HEK293 (cell line): ENCODE measurements at regions not wholly inside any gene's neighbourhood (a gene's known extent, or its start where the extent isn't known, plus 50 kb on each side); places are given as distances from the start of the nearest gene placed in this dataset.

Experiments used
- CTCF ChIA-PET: fragments of 350-600 bp; formaldehyde crosslinking; extraction: SDS; loops from one replicate; lab custom pipeline; 2021; ENCODE audit warnings: antibody characterized with exemption; lab: Yijun Ruan, JAX
- POLR2A ChIA-PET: fragments of 300-600 bp; formaldehyde crosslinking; extraction: SDS; loops from one replicate; lab custom pipeline; 2020; ENCODE audit warnings: antibody characterized with exemption, inconsistent platforms; lab: Yijun Ruan, JAX
- H3K27ac ChIP-seq: fragments of 200-500 bp; sonication (Bioruptor generic); 2 replicates; pipeline ENCODE4 v1.5.1; 2014; ENCODE audit warnings: low read depth, low read length, control low read depth, inconsistent platforms; ENCODE audit errors: extremely low read depth
- H3K36me3 ChIP-seq, 2 experiments: fragments of 200-500 bp in 1 of 2; sonication (Bioruptor generic) in 1 of 2; 1 replicate in 1 of 2; 2 replicates in 1 of 2; pipeline ENCODE4 v1.5.1; 2014 to 2017; ENCODE audit warnings: inconsistent platforms in 2 of 2, low read length in 2 of 2; ENCODE audit not compliant: control insufficient read depth in 2 of 2, insufficient read depth in 1 of 2
- H3K4me1 ChIP-seq: fragments of 200-500 bp; sonication (Bioruptor generic); 2 replicates; pipeline ENCODE4 v1.5.1; 2014; ENCODE audit warnings: mild to moderate bottlenecking, low read length, inconsistent platforms; ENCODE audit not compliant: control insufficient read depth, insufficient read depth
- H3K4me3 ChIP-seq: 2 replicates; pipeline ENCODE4 v1.5.1; 2011; ENCODE audit warnings: low read depth, mild to moderate bottlenecking, control low read depth, low read length, moderate library complexity
- H3K9me3 ChIP-seq: fragments of 200-500 bp; sonication (Bioruptor generic); 2 replicates; pipeline ENCODE4 v1.5.1; 2014; ENCODE audit warnings: low read depth, low read length, inconsistent platforms; ENCODE audit not compliant: control insufficient read depth, insufficient read depth
- FEZF1 ChIP-seq: fragments of 450-650 bp; formaldehyde crosslinking; IDR thresholded peaks from 2 replicates; pipeline ENCODE4 v1.5.1; 2016; ENCODE audit warnings: missing biosample characterization, missing genetic modification characterization
- HOXA7 ChIP-seq: sonication (generic); formaldehyde crosslinking; IDR thresholded peaks from 2 replicates; pipeline ENCODE4 v1.8.1; 2022; ENCODE audit warnings: missing genetic modification reagents, borderline replicate concordance
- SCRT2 ChIP-seq: fragments of 450-650 bp; formaldehyde crosslinking; IDR thresholded peaks from 2 replicates; pipeline ENCODE4 v1.5.1; 2016; ENCODE audit warnings: missing biosample characterization, missing genetic modification characterization
- TCF7L2 ChIP-seq: IDR thresholded peaks from 2 replicates; pipeline ENCODE4 v1.6.1; 2011; ENCODE audit warnings: low read depth, mild to moderate bottlenecking, inconsistent platforms, low read length, moderate library complexity, borderline replicate concordance
- ZBTB48 ChIP-seq: fragments of 450-650 bp; formaldehyde crosslinking; IDR thresholded peaks from 2 replicates; pipeline ENCODE4 v1.5.1; 2016; ENCODE audit warnings: missing biosample characterization, missing genetic modification characterization
- ZFP37 ChIP-seq: fragments of 450-650 bp; formaldehyde crosslinking; IDR thresholded peaks from 2 replicates; pipeline ENCODE4 v1.5.1; 2016; ENCODE audit warnings: missing biosample characterization, missing genetic modification characterization
- ZFP41 ChIP-seq: fragments of 450-650 bp; formaldehyde crosslinking; IDR thresholded peaks from 2 replicates; pipeline ENCODE4 v1.5.1; 2016; ENCODE audit warnings: missing biosample characterization, missing genetic modification characterization, borderline replicate concordance
- ZNF133 ChIP-seq: fragments of 450-650 bp; formaldehyde crosslinking; IDR thresholded peaks from 2 replicates; pipeline ENCODE4 v1.5.1; 2016; ENCODE audit warnings: missing biosample characterization, missing genetic modification characterization
- ZNF155 ChIP-seq: fragments of 450-650 bp; formaldehyde crosslinking; IDR thresholded peaks from 2 replicates; pipeline ENCODE4 v1.5.1; 2016; ENCODE audit warnings: missing biosample characterization, missing genetic modification characterization
- ZNF2 ChIP-seq: fragments of 450-650 bp; formaldehyde crosslinking; IDR thresholded peaks from 2 replicates; pipeline ENCODE4 v1.5.1; 2016; ENCODE audit warnings: missing biosample characterization, missing genetic modification characterization
- ZNF24 ChIP-seq: fragments of 450-650 bp; formaldehyde crosslinking; IDR thresholded peaks from 2 replicates; pipeline ENCODE4 v1.5.1; 2016; ENCODE audit warnings: missing biosample characterization, missing genetic modification characterization
- ZNF248 ChIP-seq: fragments of 450-650 bp; formaldehyde crosslinking; IDR thresholded peaks from 2 replicates; pipeline ENCODE4 v1.5.1; 2017; ENCODE audit warnings: missing biosample characterization, missing genetic modification characterization
- ZNF311 ChIP-seq: fragments of 450-650 bp; formaldehyde crosslinking; IDR thresholded peaks from 2 replicates; pipeline ENCODE4 v1.5.1; 2017; ENCODE audit warnings: missing biosample characterization, missing genetic modification characterization, borderline replicate concordance
- ZNF37A ChIP-seq: fragments of 450-650 bp; IDR thresholded peaks from 2 replicates; pipeline ENCODE4 v1.5.1; 2018; ENCODE audit warnings: missing biosample characterization, missing genetic modification characterization
- ZNF391 ChIP-seq: fragments of 450-650 bp; formaldehyde crosslinking; IDR thresholded peaks from 2 replicates; pipeline ENCODE4 v1.5.1; 2016; ENCODE audit warnings: low read depth, missing biosample characterization, missing genetic modification characterization, borderline replicate concordance
- ZNF514 ChIP-seq: fragments of 450-650 bp; formaldehyde crosslinking; IDR thresholded peaks from 2 replicates; pipeline ENCODE4 v1.5.1; 2016; ENCODE audit warnings: missing biosample characterization, missing genetic modification characterization
- ZNF596 ChIP-seq: fragments of 450-650 bp; IDR thresholded peaks from 2 replicates; pipeline ENCODE4 v1.5.0; 2018; ENCODE audit warnings: missing biosample characterization, mild to moderate bottlenecking, missing genetic modification characterization, moderate library complexity
- ZNF623 ChIP-seq: fragments of 450-650 bp; formaldehyde crosslinking; IDR thresholded peaks from 2 replicates; pipeline ENCODE4 v1.5.1; 2016; ENCODE audit warnings: missing biosample characterization, missing genetic modification characterization
- ZNF777 ChIP-seq: fragments of 450-650 bp; formaldehyde crosslinking; IDR thresholded peaks from 2 replicates; pipeline ENCODE4 v1.5.1; 2017; ENCODE audit warnings: missing biosample characterization, missing genetic modification characterization, borderline replicate concordance
- ZNF792 ChIP-seq: fragments of 450-650 bp; formaldehyde crosslinking; IDR thresholded peaks from 2 replicates; pipeline ENCODE4 v1.5.1; 2016; ENCODE audit warnings: missing biosample characterization, missing genetic modification characterization
- TF ChIP-seq, protein P1 (sequence below): fragments of 450-650 bp; formaldehyde crosslinking; IDR thresholded peaks from 2 replicates; pipeline ENCODE4 v1.5.1; 2016; ENCODE audit warnings: missing biosample characterization, missing genetic modification characterization, low read depth
- TF ChIP-seq, protein P2 (sequence below): fragments of 450-650 bp; formaldehyde crosslinking; IDR thresholded peaks from 2 replicates; pipeline ENCODE4 v1.5.1; 2016; ENCODE audit warnings: missing biosample characterization, missing genetic modification characterization

DNA sequence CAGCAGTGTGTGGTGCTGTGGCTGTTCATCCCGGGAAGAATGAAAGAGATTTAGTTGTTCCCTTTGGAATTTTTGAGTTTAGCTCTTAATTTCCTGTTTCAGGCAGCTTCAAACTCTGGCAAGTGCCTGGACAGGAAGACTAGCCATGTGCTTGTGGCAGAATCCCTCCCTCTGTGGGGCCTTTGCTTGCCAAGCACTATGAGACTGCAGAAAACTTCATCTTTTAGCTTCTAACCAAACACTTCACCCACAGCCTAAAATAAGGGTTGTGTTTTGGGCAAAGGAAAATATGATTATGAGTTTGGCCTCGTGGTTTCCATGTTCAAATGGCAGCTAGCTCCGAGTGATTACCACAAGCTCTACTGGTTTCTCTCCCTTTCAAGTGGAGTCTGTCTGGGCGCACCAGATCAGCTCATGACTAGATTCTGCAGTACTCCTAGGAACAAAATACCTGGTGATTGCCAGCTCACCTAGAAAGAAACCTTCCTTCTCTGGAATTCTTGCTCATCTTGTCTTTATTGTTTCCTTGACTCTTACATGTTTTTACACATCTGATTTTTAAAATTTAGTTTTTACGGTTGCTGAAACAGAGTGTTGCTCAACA is 707.5 kb downstream of the SLITRK6 start:
- ChIA-PET CTCF (no interaction called here), POLR2A (no interaction called here)
- Histone ChIP-seq H3K4me1 (no peaks in the 10 kb centered on the region), H3K27ac (no peak overlapping the region), H3K4me3 (no peak overlapping the region), H3K36me3 (no peaks in the 10 kb centered on the region), H3K9me3 (no peaks in the 10 kb centered on the region)
- TF ChIP-seq FEZF1 (tag by site-specific recombination) (no peak), SCRT2 (tag by site-specific recombination) (no peak), HOXA7 (CRISPR knock-in tag) (no peak), ZNF248 (no peak), ZNF133 (tag by site-specific recombination) (no peak)

GRCh38 chr13:85089186-85089585 is 710.0 kb downstream of the SLITRK6 start:
- Histone ChIP-seq H3K9me3 (no peaks in the 10 kb centered on the region), H3K4me3 (no peak overlapping the region), H3K27ac (no peak overlapping the region)
- CTCF ChIA-PET = no interaction called here
- no peak for TF ChIP-seq ZNF514
- TF ChIP-seq ZNF37A = no peak
- TF ChIP-seq ZNF311 (tag by site-specific recombination) = no peak
- TF ChIP-seq, protein P1, sequence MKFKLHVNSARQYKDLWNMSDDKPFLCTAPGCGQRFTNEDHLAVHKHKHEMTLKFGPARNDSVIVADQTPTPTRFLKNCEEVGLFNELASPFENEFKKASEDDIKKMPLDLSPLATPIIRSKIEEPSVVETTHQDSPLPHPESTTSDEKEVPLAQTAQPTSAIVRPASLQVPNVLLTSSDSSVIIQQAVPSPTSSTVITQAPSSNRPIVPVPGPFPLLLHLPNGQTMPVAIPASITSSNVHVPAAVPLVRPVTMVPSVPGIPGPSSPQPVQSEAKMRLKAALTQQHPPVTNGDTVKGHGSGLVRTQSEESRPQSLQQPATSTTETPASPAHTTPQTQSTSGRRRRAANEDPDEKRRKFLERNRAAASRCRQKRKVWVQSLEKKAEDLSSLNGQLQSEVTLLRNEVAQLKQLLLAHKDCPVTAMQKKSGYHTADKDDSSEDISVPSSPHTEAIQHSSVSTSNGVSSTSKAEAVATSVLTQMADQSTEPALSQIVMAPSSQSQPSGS = no peak
- TF ChIP-seq ZNF2 (tag by site-specific recombination) = no peak
- no peak for TF ChIP-seq ZNF391 (tag by site-specific recombination)
- TF ChIP-seq, protein P2, sequence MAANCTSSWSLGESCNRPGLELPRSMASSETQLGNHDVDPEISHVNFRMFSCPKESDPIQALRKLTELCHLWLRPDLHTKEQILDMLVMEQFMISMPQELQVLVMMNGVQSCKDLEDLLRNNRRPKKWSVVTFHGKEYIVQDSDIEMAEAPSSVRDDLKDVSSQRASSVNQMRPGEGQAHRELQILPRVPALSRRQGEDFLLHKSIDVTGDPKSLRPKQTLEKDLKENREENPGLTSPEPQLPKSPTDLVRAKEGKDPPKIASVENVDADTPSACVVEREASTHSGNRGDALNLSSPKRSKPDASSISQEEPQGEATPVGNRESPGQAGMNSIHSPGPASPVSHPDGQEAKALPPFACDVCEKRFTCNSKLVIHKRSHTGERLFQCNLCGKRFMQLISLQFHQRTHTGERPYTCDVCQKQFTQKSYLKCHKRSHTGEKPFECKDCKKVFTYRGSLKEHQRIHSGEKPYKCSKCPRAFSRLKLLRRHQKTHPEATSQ (tag by site-specific recombination) = no peak
- no peak for TF ChIP-seq ZNF596 (tag by site-specific recombination)
- no peak for TF ChIP-seq ZBTB48 (tag by site-specific recombination)
- TF ChIP-seq ZNF792 (tag by site-specific recombination) = no peak
- no peak for TF ChIP-seq ZFP37
- TF ChIP-seq, all 188 proteins: peak for 0
- no peaks in the 10 kb centered on the region for H3K36me3 ChIP-seq
- no peaks in the 10 kb centered on the region for H3K4me1 ChIP-seq
- POLR2A ChIA-PET = no interaction called here

DNA sequence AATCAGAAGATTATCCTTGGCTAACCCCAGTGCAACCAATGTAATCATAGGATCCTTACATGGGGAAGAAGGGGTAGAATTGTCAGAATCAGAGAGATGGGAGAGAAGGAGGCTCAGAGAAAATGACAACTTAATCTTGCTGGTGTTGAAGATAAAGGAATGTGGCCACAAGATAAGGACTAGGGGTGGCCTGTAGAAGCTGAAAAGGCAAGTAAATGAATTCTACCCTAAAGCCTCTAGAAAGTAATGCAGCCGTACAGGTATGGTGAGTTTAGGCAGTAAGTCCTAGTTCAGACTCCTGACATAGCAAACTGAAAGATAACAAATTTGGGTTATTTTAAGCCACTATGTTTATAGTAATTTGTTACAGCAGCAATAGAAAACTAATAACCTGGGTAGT is 718.5 kb downstream of the SLITRK6 start:
- no peaks in the 10 kb centered on the region for H3K4me1 ChIP-seq
- CTCF ChIA-PET = no interaction called here
- no peaks in the 10 kb centered on the region for H3K9me3 ChIP-seq
- TF ChIP-seq ZNF777 (tag by site-specific recombination) (no peak), TCF7L2 (no peak), FEZF1 (tag by site-specific recombination) (no peak), ZNF155 (tag by site-specific recombination) (no peak), ZNF514 (no peak), ZNF24 (no peak), ZNF623 (no peak), ZFP41 (tag by site-specific recombination) (no peak)
- H3K4me3 ChIP-seq = no peak overlapping the region
- H3K27ac ChIP-seq = no peak overlapping the region
- no peaks in the 10 kb centered on the region for H3K36me3 ChIP-seq
- POLR2A ChIA-PET = no interaction called here
